ENCODE measurements at regions not wholly inside any gene's neighbourhood (a gene's known extent, or its start where the extent isn't known, plus 50 kb on each side); places are given as distances from the start of the nearest gene placed in this dataset.

- WGBS, 2 donors: 51 to 52% methylated on average over 5 of the region's 5 CpGs
- Histone ChIP-seq H3K9me3 (ENCODE audit: control insufficient read depth in 4 of 4, insufficient read depth in 3 of 4, low read length in 3 of 4) (peaks cover 0 to 7% (median 1%) of the 10 kb centered on the region in 4 donors), H3K9ac (ENCODE audit: insufficient read depth in 1 of 2, low read length in 2 of 2) (no peak overlapping the region), H3K4me1 (ENCODE audit: control insufficient read depth in 5 of 5, insufficient read depth in 5 of 5, low read length in 5 of 5) (no peaks in the 10 kb centered on the region), H3K27me3 (ENCODE audit: control insufficient read depth in 3 of 3, insufficient read depth in 3 of 3, low read length in 2 of 3) (no peaks in the 10 kb centered on the region), H3K27ac (ENCODE audit: low read depth in 1 of 2, low read length in 1 of 2) (no peak overlapping the region), H3K36me3 (ENCODE audit: control insufficient read depth in 4 of 4, insufficient read depth in 4 of 4, low read length in 4 of 4) (no peaks in the 10 kb centered on the region), H3K4me3 (no peak overlapping the region)
- DNase-seq: no peak
- no peak for ATAC-seq (ENCODE audit: insufficient read depth, low FRiP score)
- TF ChIP-seq, protein P1, sequence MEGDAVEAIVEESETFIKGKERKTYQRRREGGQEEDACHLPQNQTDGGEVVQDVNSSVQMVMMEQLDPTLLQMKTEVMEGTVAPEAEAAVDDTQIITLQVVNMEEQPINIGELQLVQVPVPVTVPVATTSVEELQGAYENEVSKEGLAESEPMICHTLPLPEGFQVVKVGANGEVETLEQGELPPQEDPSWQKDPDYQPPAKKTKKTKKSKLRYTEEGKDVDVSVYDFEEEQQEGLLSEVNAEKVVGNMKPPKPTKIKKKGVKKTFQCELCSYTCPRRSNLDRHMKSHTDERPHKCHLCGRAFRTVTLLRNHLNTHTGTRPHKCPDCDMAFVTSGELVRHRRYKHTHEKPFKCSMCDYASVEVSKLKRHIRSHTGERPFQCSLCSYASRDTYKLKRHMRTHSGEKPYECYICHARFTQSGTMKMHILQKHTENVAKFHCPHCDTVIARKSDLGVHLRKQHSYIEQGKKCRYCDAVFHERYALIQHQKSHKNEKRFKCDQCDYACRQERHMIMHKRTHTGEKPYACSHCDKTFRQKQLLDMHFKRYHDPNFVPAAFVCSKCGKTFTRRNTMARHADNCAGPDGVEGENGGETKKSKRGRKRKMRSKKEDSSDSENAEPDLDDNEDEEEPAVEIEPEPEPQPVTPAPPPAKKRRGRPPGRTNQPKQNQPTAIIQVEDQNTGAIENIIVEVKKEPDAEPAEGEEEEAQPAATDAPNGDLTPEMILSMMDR (IDR thresholded peaks at IDR 0.05; ENCODE audit: control extremely low read depth, extremely low read depth): no peak
Measured at GRCh38 chr15:96992817-96993216, 662.3 kb downstream of the NR2F2 start.

DNA sequence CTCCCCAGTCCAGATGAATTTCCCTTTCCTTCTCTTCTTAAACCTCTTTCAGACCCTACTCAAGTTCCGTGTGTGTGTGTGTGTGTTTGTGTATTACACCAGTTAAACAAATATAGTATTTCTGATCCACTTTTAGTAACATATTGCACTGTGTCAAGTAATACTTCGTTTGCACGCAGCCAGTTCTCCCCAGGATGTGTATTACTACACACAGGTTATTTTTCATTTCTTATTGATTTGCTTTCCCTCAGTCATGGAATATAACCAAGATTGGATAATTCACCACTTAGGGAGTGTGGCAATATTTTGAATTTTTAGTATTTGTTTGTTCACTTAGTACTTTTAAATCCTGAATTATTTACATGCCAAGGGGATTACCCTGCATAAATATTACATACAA lies 667.0 kb downstream of the NR2F2 start:
- DNase-seq: no peak
- TF ChIP-seq, protein P1 (IDR thresholded peaks at IDR 0.05; ENCODE audit: control extremely low read depth, extremely low read depth): no peak
- 53 to 62% methylated on average over 3 of the region's 3 CpGs for WGBS, 2 donors
- no peaks in the 10 kb centered on the region for H3K36me3 ChIP-seq (ENCODE audit: control insufficient read depth in 4 of 4, insufficient read depth in 4 of 4, low read length in 4 of 4)
- H3K4me3 ChIP-seq: no peak overlapping the region
- H3K9me3 ChIP-seq (ENCODE audit: control insufficient read depth in 4 of 4, insufficient read depth in 3 of 4, low read length in 3 of 4): peaks cover 0 to 2% (median 0%) of the 10 kb centered on the region in 4 donors
- H3K9ac ChIP-seq (ENCODE audit: insufficient read depth in 1 of 2, low read length in 2 of 2): no peak overlapping the region
- no peak overlapping the region for H3K27ac ChIP-seq (ENCODE audit: low read depth in 1 of 2, low read length in 1 of 2)
- no peaks in the 10 kb centered on the region for H3K27me3 ChIP-seq (ENCODE audit: control insufficient read depth in 3 of 3, insufficient read depth in 3 of 3, low read length in 2 of 3)
- no peak for ATAC-seq (ENCODE audit: insufficient read depth, low FRiP score)
- H3K4me1 ChIP-seq (ENCODE audit: control insufficient read depth in 5 of 5, insufficient read depth in 5 of 5, low read length in 5 of 5): no peaks in the 10 kb centered on the region

DNA sequence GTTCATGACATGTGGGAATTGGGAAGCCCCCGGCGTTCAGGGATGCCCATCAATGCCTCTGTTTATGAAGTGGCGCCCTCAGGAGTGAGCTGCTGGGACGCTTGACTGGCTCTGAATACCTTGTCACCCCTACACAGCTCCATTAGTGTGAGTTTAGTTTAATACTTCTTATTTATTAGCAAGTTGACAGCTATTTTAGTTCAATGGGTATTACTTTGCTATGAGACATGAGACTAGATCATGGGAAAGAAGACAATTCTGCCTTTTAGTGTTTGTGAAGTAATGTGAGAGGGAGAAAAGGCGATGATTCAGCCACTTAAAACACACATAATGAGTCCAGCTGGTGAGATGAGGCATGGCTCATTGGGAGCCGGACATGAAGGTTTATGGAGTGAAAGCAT lies 678.5 kb downstream of the NR2F2 start:
- TF ChIP-seq, protein P1 (IDR thresholded peaks at IDR 0.05; ENCODE audit: control extremely low read depth, extremely low read depth): no peak
- Histone ChIP-seq H3K27ac (ENCODE audit: low read depth in 1 of 2, low read length in 1 of 2) (no peak overlapping the region), H3K27me3 (ENCODE audit: control insufficient read depth in 3 of 3, insufficient read depth in 3 of 3, low read length in 2 of 3) (no peaks in the 10 kb centered on the region), H3K36me3 (ENCODE audit: control insufficient read depth in 4 of 4, insufficient read depth in 4 of 4, low read length in 4 of 4) (no peaks in the 10 kb centered on the region), H3K9ac (ENCODE audit: insufficient read depth in 1 of 2, low read length in 2 of 2) (no peak overlapping the region), H3K4me1 (ENCODE audit: control insufficient read depth in 5 of 5, insufficient read depth in 5 of 5, low read length in 5 of 5) (no peaks in the 10 kb centered on the region), H3K9me3 (ENCODE audit: control insufficient read depth in 4 of 4, insufficient read depth in 3 of 4, low read length in 3 of 4) (no peaks in the 10 kb centered on the region), H3K4me3 (no peak overlapping the region)
- 74 to 79% methylated on average over 6 of the region's 6 CpGs for WGBS, 2 donors
- DNase-seq (no peak), ATAC-seq (ENCODE audit: insufficient read depth, low FRiP score) (no peak)

DNA sequence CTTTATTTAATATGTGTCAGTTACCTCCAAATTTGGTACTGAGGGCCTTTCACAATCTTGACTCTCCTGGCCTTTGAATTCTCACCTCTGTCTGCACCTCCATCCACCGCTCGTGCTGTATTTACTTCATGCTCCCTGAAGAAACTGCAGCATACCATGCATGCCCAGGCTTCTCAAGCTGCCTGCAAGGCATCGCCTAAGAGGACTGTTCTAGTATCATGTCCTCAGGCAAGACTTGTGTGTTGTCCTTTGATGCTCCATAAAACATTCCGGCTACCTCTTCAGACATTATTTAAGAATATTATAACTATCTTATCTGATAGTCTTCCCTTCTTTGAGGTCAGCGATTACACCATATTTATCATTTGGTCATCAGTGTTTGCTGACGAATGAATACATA lies 682.5 kb downstream of the NR2F2 start:
- H3K4me1 ChIP-seq (ENCODE audit: control insufficient read depth in 5 of 5, insufficient read depth in 5 of 5, low read length in 5 of 5): no peaks in the 10 kb centered on the region
- TF ChIP-seq, protein P1 (IDR thresholded peaks at IDR 0.05; ENCODE audit: control extremely low read depth, extremely low read depth): no peak
- peaks cover 0 to 4% (median 0%) of the 10 kb centered on the region in 4 donors for H3K9me3 ChIP-seq (ENCODE audit: control insufficient read depth in 4 of 4, insufficient read depth in 3 of 4, low read length in 3 of 4)
- ATAC-seq (ENCODE audit: insufficient read depth, low FRiP score): no peak
- no peaks in the 10 kb centered on the region for H3K27me3 ChIP-seq (ENCODE audit: control insufficient read depth in 3 of 3, insufficient read depth in 3 of 3, low read length in 2 of 3)
- no peak overlapping the region for H3K4me3 ChIP-seq
- no peak for DNase-seq
- no peak overlapping the region for H3K9ac ChIP-seq (ENCODE audit: insufficient read depth in 1 of 2, low read length in 2 of 2)
- no peak overlapping the region for H3K27ac ChIP-seq (ENCODE audit: low read depth in 1 of 2, low read length in 1 of 2)
- no peaks in the 10 kb centered on the region for H3K36me3 ChIP-seq (ENCODE audit: control insufficient read depth in 4 of 4, insufficient read depth in 4 of 4, low read length in 4 of 4)
- 84 to 87% methylated on average over 6 of the region's 6 CpGs for WGBS, 2 donors

Measured in lung (tissue), 11 donors.